WTC11 (cell line): ENCODE measurements at regions not wholly inside any gene's neighbourhood (a gene's known extent, or its start where the extent isn't known, plus 50 kb on each side); places are given as distances from the start of the nearest gene placed in this dataset.

Source experiments
- JAZF1 ChIP-seq: fragments of 250-450 bp; sonication (Bioruptor Pico); IDR thresholded peaks from 2 replicates; pipeline ENCODE4 v1.9.0; 2021; ENCODE audit warnings: moderate library complexity, mild to moderate bottlenecking, inconsistent platforms
- TEAD1 ChIP-seq: sonication (generic); formaldehyde crosslinking; IDR thresholded peaks from 2 replicates; pipeline ENCODE4 v1.8.0; 2022; ENCODE audit warnings: mild to moderate bottlenecking, missing genetic modification reagents
- TF ChIP-seq, protein P1 (sequence below): fragments of 200-600 bp; IDR thresholded peaks from 2 replicates; pipeline ENCODE4 v1.8.0; 2022; ENCODE audit warnings: antibody characterized with exemption
- TF ChIP-seq, protein P2 (sequence below): sonication (generic); formaldehyde crosslinking; IDR thresholded peaks from 2 replicates; pipeline ENCODE4 v1.8.1; 2022; ENCODE audit warnings: low read depth, missing genetic modification reagents, borderline replicate concordance
- TF ChIP-seq, protein P3 (sequence below): sonication (generic); formaldehyde crosslinking; IDR thresholded peaks from 2 replicates; pipeline ENCODE4 v1.8.1; 2023; ENCODE audit warnings: mild to moderate bottlenecking, missing genetic modification reagents

DNA sequence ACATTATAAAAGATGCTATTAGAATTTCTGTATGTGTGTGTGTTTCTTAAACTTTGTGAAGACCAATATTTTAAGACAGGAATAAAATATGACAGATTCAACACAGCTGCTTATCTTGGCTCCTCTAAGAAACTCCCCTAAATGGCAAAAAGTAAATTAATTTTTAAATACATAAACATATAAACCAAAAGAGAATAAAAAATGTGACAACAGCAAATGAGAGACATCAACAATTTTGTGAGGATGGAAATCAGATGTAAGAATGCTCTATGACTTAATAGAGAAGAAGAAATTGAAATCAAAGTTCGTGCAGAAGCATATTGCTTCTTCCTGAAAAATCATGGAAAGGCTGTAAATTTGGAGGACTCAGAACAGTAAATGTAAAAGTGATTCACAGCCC lies 1083.8 kb downstream of the FLRT2 start:
- TF ChIP-seq, protein P1, sequence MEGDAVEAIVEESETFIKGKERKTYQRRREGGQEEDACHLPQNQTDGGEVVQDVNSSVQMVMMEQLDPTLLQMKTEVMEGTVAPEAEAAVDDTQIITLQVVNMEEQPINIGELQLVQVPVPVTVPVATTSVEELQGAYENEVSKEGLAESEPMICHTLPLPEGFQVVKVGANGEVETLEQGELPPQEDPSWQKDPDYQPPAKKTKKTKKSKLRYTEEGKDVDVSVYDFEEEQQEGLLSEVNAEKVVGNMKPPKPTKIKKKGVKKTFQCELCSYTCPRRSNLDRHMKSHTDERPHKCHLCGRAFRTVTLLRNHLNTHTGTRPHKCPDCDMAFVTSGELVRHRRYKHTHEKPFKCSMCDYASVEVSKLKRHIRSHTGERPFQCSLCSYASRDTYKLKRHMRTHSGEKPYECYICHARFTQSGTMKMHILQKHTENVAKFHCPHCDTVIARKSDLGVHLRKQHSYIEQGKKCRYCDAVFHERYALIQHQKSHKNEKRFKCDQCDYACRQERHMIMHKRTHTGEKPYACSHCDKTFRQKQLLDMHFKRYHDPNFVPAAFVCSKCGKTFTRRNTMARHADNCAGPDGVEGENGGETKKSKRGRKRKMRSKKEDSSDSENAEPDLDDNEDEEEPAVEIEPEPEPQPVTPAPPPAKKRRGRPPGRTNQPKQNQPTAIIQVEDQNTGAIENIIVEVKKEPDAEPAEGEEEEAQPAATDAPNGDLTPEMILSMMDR, result no peak
- TF ChIP-seq, protein P2, sequence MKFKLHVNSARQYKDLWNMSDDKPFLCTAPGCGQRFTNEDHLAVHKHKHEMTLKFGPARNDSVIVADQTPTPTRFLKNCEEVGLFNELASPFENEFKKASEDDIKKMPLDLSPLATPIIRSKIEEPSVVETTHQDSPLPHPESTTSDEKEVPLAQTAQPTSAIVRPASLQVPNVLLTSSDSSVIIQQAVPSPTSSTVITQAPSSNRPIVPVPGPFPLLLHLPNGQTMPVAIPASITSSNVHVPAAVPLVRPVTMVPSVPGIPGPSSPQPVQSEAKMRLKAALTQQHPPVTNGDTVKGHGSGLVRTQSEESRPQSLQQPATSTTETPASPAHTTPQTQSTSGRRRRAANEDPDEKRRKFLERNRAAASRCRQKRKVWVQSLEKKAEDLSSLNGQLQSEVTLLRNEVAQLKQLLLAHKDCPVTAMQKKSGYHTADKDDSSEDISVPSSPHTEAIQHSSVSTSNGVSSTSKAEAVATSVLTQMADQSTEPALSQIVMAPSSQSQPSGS (CRISPR knock-in tag), result no peak
- TF ChIP-seq, protein P3, sequence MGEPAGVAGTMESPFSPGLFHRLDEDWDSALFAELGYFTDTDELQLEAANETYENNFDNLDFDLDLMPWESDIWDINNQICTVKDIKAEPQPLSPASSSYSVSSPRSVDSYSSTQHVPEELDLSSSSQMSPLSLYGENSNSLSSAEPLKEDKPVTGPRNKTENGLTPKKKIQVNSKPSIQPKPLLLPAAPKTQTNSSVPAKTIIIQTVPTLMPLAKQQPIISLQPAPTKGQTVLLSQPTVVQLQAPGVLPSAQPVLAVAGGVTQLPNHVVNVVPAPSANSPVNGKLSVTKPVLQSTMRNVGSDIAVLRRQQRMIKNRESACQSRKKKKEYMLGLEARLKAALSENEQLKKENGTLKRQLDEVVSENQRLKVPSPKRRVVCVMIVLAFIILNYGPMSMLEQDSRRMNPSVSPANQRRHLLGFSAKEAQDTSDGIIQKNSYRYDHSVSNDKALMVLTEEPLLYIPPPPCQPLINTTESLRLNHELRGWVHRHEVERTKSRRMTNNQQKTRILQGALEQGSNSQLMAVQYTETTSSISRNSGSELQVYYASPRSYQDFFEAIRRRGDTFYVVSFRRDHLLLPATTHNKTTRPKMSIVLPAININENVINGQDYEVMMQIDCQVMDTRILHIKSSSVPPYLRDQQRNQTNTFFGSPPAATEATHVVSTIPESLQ (CRISPR knock-in tag), result no peak
- TF ChIP-seq TEAD1 (CRISPR knock-in tag), result no peak
- TF ChIP-seq JAZF1 (CRISPR knock-in tag), result no peak
